ENCODE measurements at regions not wholly inside any gene's neighbourhood (a gene's known extent, or its start where the extent isn't known, plus 50 kb on each side); places are given as distances from the start of the nearest gene placed in this dataset.
"Not testable (repeated sequence)": the region's sequence is repeated elsewhere in the genome, so short reads cannot be mapped to it uniquely, and the experiment has no call there.

- peak overlapping the region; percentile 82 for H2BK15ac ChIP-seq (ENCODE audit: low read depth, poor library complexity, severe bottlenecking)
- peak overlapping the region; percentile 86 to 99 for H3K18ac ChIP-seq (ENCODE audit: low read depth in 1 of 2, low read length in 2 of 2)
- peak overlapping the region; percentile 79 for H2BK5ac ChIP-seq (ENCODE audit: low read depth, low read length, poor library complexity, severe bottlenecking)
- H3K23ac ChIP-seq (ENCODE audit: low read length in 2 of 2): no peak overlapping the region
- H3K9ac ChIP-seq (ENCODE audit: low read length): peak overlapping the region; percentile 90
- peak overlapping the region; percentile 98 for H4K91ac ChIP-seq (ENCODE audit: low read length)
- peak overlapping the region; percentile 67 for H2BK120ac ChIP-seq (ENCODE audit: low read depth, low read length)
- no peaks in the 10 kb centered on the region for H3K79me1 ChIP-seq (replicated peaks; ENCODE audit: low read length, poor library complexity, severe bottlenecking)
- no peak for DNase-seq
- H4K8ac ChIP-seq (ENCODE audit: low read length): peak overlapping the region; percentile 97
- H3K9me3 ChIP-seq (ENCODE audit: control insufficient read depth, low read length): no peaks in the 10 kb centered on the region
- no peak overlapping the region for H2AFZ ChIP-seq (ENCODE audit: low read depth, low read length)
- WGBS: 38% methylated on average over 3 of the region's 3 CpGs
- no peaks in the 10 kb centered on the region for H3K36me3 ChIP-seq (ENCODE audit: control insufficient read depth in 1 of 2, insufficient read depth in 2 of 2, low read depth in 1 of 2, low read length in 2 of 2)
- H3K4me3 ChIP-seq (ENCODE audit: insufficient read depth in 1 of 2, low read depth in 1 of 2, low read length in 2 of 2): peak overlapping the region in 1 of 2 experiments; percentile 54
- H3K27ac ChIP-seq (ENCODE audit: low read length, poor library complexity, severe bottlenecking): peak overlapping the region; percentile 100
- H3K14ac ChIP-seq (ENCODE audit: low read length in 2 of 2): no peak overlapping the region
- H2BK12ac ChIP-seq (ENCODE audit: low read length in 2 of 2): peak overlapping the region; percentile 49 to 70
- peak overlapping the region; percentile 82 for H2AK5ac ChIP-seq (ENCODE audit: low read length, severe bottlenecking)
- H3K4me2 ChIP-seq (ENCODE audit: low read length, poor library complexity, severe bottlenecking): peak overlapping the region; percentile 38
- no peaks in the 10 kb centered on the region for H3K27me3 ChIP-seq (ENCODE audit: control insufficient read depth in 1 of 2, insufficient read depth in 1 of 2, low read length in 2 of 2)
- H3K4ac ChIP-seq (ENCODE audit: low read depth in 1 of 2, low read length in 2 of 2): peak overlapping the region; percentile 74 to 94
- peaks cover 12% of the 10 kb centered on the region for H3K4me1 ChIP-seq (ENCODE audit: control insufficient read depth, insufficient read depth, low read depth, low read length)
Observed at GRCh38 chr11:13216711-13217075, 60.9 kb upstream of the BMAL1 start.

- H3K27me3 ChIP-seq (ENCODE audit: control insufficient read depth in 1 of 2, insufficient read depth in 1 of 2, low read length in 2 of 2); H3K14ac ChIP-seq (ENCODE audit: low read length in 2 of 2); H3K36me3 ChIP-seq (ENCODE audit: control insufficient read depth in 1 of 2, insufficient read depth in 2 of 2, low read depth in 1 of 2, low read length in 2 of 2); H3K23ac ChIP-seq (ENCODE audit: low read length in 2 of 2); H3K9ac ChIP-seq (ENCODE audit: low read length); H2AK5ac ChIP-seq (ENCODE audit: low read length, severe bottlenecking); H2BK12ac ChIP-seq (ENCODE audit: low read length in 2 of 2); H4K8ac ChIP-seq (ENCODE audit: low read length); H3K4ac ChIP-seq (ENCODE audit: low read depth in 1 of 2, low read length in 2 of 2); H3K18ac ChIP-seq (ENCODE audit: low read depth in 1 of 2, low read length in 2 of 2); H2BK5ac ChIP-seq (ENCODE audit: low read depth, low read length, poor library complexity, severe bottlenecking); H2BK15ac ChIP-seq (ENCODE audit: low read depth, poor library complexity, severe bottlenecking); DNase-seq; H2BK120ac ChIP-seq (ENCODE audit: low read depth, low read length); H3K79me1 ChIP-seq (replicated peaks; ENCODE audit: low read length, poor library complexity, severe bottlenecking); H2AFZ ChIP-seq (ENCODE audit: low read depth, low read length); H3K27ac ChIP-seq (ENCODE audit: low read length, poor library complexity, severe bottlenecking); H3K9me3 ChIP-seq (ENCODE audit: control insufficient read depth, low read length); H3K4me3 ChIP-seq (ENCODE audit: insufficient read depth in 1 of 2, low read depth in 1 of 2, low read length in 2 of 2); H3K4me2 ChIP-seq (ENCODE audit: low read length, poor library complexity, severe bottlenecking); H4K91ac ChIP-seq (ENCODE audit: low read length): not testable (repeated sequence)
- peaks cover 17% of the 10 kb centered on the region for H3K4me1 ChIP-seq (ENCODE audit: control insufficient read depth, insufficient read depth, low read depth, low read length)
- WGBS: 100% methylated on average over 1 of the region's 1 CpG
Observed at GRCh38 chr11:13218685-13219084, 58.9 kb upstream of the BMAL1 start.

DNA sequence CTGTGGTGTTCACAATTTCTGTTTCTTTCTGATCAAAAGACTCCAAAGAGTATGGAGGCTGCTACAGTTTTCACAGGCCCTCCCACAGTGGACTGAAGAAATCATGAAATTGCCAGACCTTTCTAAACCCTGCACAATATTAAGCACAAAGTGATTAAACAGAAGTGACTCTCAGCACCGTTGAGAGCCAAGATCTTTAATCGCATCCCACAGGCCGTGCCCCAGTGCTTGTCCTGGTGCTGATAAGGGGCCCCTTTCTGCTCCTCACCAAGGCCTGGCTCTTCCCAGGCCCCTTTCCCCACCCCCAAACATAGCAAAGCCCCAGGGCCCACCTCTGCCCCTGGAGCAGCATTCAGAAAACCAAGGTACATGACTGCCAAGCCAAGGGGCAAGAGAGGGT is 57.4 kb upstream of the BMAL1 start:
- Histone ChIP-seq H2BK15ac (ENCODE audit: low read depth, poor library complexity, severe bottlenecking) (no peak overlapping the region), H3K4ac (ENCODE audit: low read depth in 1 of 2, low read length in 2 of 2) (peak overlapping the region in 1 of 2 experiments; percentile 62), H4K91ac (ENCODE audit: low read length) (no peak overlapping the region), H2BK120ac (ENCODE audit: low read depth, low read length) (no peak overlapping the region), H3K18ac (ENCODE audit: low read depth in 1 of 2, low read length in 2 of 2) (no peak overlapping the region), H3K27ac (ENCODE audit: low read length, poor library complexity, severe bottlenecking) (no peak overlapping the region), H2AFZ (ENCODE audit: low read depth, low read length) (no peak overlapping the region), H2BK5ac (ENCODE audit: low read depth, low read length, poor library complexity, severe bottlenecking) (no peak overlapping the region), H4K8ac (ENCODE audit: low read length) (no peak overlapping the region), H3K4me2 (ENCODE audit: low read length, poor library complexity, severe bottlenecking) (no peak overlapping the region), H3K9me3 (ENCODE audit: control insufficient read depth, low read length) (no peaks in the 10 kb centered on the region), H3K4me3 (ENCODE audit: insufficient read depth in 1 of 2, low read depth in 1 of 2, low read length in 2 of 2) (no peak overlapping the region), H3K9ac (ENCODE audit: low read length) (no peak overlapping the region), H3K4me1 (ENCODE audit: control insufficient read depth, insufficient read depth, low read depth, low read length) (peaks cover 13% of the 10 kb centered on the region), H3K14ac (ENCODE audit: low read length in 2 of 2) (no peak overlapping the region), H3K79me1 (replicated peaks; ENCODE audit: low read length, poor library complexity, severe bottlenecking) (no peaks in the 10 kb centered on the region), H2BK12ac (ENCODE audit: low read length in 2 of 2) (peak overlapping the region in 1 of 2 experiments; percentile 54), H3K36me3 (ENCODE audit: control insufficient read depth in 1 of 2, insufficient read depth in 2 of 2, low read depth in 1 of 2, low read length in 2 of 2) (no peaks in the 10 kb centered on the region), H3K23ac (ENCODE audit: low read length in 2 of 2) (no peak overlapping the region), H2AK5ac (ENCODE audit: low read length, severe bottlenecking) (no peak overlapping the region), H3K27me3 (ENCODE audit: control insufficient read depth in 1 of 2, insufficient read depth in 1 of 2, low read length in 2 of 2) (no peaks in the 10 kb centered on the region)
- 89% methylated on average over 3 of the region's 3 CpGs for WGBS
- DNase-seq: no peak

- no peak overlapping the region for H3K4ac ChIP-seq (ENCODE audit: low read depth in 1 of 2, low read length in 2 of 2)
- DNase-seq: peak; percentile 30
- no peak overlapping the region for H3K4me2 ChIP-seq (ENCODE audit: low read length, poor library complexity, severe bottlenecking)
- H4K8ac ChIP-seq (ENCODE audit: low read length): no peak overlapping the region
- no peak overlapping the region for H2AK5ac ChIP-seq (ENCODE audit: low read length, severe bottlenecking)
- H3K23ac ChIP-seq (ENCODE audit: low read length in 2 of 2): no peak overlapping the region
- H2AFZ ChIP-seq (ENCODE audit: low read depth, low read length): peak overlapping the region; percentile 46
- no peak overlapping the region for H2BK15ac ChIP-seq (ENCODE audit: low read depth, poor library complexity, severe bottlenecking)
- H2BK120ac ChIP-seq (ENCODE audit: low read depth, low read length): no peak overlapping the region
- no peaks in the 10 kb centered on the region for H3K79me1 ChIP-seq (replicated peaks; ENCODE audit: low read length, poor library complexity, severe bottlenecking)
- H3K4me3 ChIP-seq (ENCODE audit: insufficient read depth in 1 of 2, low read depth in 1 of 2, low read length in 2 of 2): no peak overlapping the region
- H3K9me3 ChIP-seq (ENCODE audit: control insufficient read depth, low read length): no peaks in the 10 kb centered on the region
- H4K91ac ChIP-seq (ENCODE audit: low read length): no peak overlapping the region
- H2BK12ac ChIP-seq (ENCODE audit: low read length in 2 of 2): no peak overlapping the region
- no peak overlapping the region for H2BK5ac ChIP-seq (ENCODE audit: low read depth, low read length, poor library complexity, severe bottlenecking)
- no peaks in the 10 kb centered on the region for H3K27me3 ChIP-seq (ENCODE audit: control insufficient read depth in 1 of 2, insufficient read depth in 1 of 2, low read length in 2 of 2)
- H3K9ac ChIP-seq (ENCODE audit: low read length): no peak overlapping the region
- WGBS: 62% methylated on average over 4 of the region's 4 CpGs
- H3K18ac ChIP-seq (ENCODE audit: low read depth in 1 of 2, low read length in 2 of 2): no peak overlapping the region
- no peak overlapping the region for H3K27ac ChIP-seq (ENCODE audit: low read length, poor library complexity, severe bottlenecking)
- H3K36me3 ChIP-seq (ENCODE audit: control insufficient read depth in 1 of 2, insufficient read depth in 2 of 2, low read depth in 1 of 2, low read length in 2 of 2): no peaks in the 10 kb centered on the region
- H3K14ac ChIP-seq (ENCODE audit: low read length in 2 of 2): no peak overlapping the region
- H3K4me1 ChIP-seq (ENCODE audit: control insufficient read depth, insufficient read depth, low read depth, low read length): peaks cover 7% of the 10 kb centered on the region
Observed at GRCh38 chr11:13221722-13222121, 55.9 kb upstream of the BMAL1 start.
